GM19324 (cell line): ENCODE measurements at regions not wholly inside any gene's neighbourhood (a gene's known extent, or its start where the extent isn't known, plus 50 kb on each side); places are given as distances from the start of the nearest gene placed in this dataset.
A peak's percentile ranks its signal among the peaks of the same experiment; 100 is the strongest.

Experiments
- ATAC-seq: cut with Tn5 transposase; IDR thresholded peaks from one replicate; pipeline ENCODE4 v1.9.1; 2021; ENCODE audit warnings: mild to moderate bottlenecking, moderate library complexity; ENCODE audit not compliant: unreplicated experiment, low FRiP score

DNA sequence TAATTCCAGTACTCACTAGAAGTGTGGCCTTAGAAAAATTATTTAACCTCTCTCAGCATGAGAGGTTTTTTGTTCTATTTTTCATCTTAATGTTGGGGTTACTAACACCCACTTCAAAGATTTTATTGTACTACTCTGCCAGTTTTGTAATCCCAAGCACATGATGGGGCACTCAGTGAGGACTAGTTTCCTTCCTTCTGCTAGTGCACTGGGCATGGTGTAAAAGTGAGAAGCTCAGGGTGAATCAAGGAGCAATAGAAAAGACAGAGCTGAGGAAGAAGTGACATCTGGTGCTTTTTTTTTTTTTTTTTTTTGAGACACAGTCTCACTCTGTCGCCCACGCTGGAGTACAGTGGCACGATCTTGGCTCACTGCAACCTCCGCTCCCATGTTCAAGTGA, 439.4 kb upstream of the ARID1B start:
- no peak for ATAC-seq

DNA sequence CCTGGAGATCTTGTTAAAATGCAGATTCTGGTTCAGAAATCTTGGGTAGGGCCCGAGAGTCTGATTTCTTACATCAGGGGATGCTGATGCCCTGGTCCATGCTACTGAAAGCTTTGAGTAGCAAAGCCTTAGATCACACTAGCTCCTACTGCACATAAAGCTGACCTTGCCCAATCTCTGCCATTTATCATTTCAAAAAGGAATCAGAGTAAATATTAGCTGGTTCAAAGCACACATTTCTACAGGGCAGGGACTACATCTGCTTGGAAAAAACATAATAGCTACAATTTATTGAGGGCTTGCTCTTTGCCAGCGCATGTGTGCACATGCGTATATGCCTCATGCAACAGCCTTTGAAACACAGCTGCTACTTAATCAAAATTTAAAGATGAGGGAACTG, 440.4 kb upstream of the ARID1B start:
- no peak for ATAC-seq

DNA sequence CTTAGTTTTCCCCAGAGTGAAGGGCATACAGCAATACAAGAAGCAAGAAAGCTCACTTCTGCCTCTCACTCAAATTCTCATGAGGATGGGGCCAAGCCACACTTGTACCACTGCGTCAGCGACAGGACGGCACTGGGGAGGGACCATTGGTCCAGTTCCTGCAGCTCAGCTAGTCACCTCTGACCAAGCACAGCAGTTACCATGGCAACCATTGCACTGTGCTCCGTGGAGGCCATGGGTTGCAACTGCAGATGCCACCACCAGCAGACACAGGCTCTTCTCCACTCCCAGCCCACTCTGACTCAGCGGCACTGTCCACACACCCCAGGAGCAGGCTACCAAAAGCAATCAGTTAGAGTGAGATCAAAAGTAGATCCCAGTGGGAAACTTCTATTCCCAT, 441.1 kb upstream of the ARID1B start:
- no peak for ATAC-seq

DNA sequence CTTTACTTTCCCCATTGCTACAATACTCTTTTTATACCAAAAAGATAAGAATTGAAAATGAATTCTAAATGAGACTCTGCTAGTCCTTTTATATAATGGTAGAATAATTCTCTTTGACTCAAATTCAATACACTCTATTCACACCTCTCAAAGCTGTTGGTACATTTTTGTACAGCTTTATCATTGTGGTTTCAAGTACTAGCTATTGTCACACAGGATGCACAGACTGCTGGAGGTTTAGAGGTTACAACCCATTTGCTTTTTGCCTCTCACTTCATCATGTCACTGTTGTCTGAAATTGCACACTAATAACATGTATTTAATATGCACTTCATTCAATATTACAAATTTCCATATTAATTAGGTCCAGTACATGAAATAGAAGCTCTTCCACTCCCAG, 442.2 kb upstream of the ARID1B start:
- no peak for ATAC-seq

DNA sequence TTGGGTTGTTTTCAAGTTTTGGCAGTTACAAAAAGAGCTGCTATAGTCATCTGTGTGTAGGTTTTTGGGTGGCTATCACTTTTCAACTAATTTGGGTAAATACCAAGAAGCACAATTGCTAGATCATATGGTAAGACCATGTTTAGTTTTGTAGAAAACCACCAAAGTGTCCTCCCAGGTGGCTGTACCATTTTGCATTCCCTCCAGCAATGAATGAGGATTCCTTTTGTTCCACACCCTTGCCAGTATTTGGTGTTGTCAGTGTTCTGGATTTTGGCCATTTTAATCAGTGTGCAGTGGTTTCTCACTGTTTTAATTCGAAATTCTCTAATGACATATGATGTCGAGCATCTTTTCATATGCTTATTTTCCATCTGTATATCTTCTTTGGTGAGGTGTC, 457.5 kb upstream of the ARID1B start:
- ATAC-seq: no peak

DNA sequence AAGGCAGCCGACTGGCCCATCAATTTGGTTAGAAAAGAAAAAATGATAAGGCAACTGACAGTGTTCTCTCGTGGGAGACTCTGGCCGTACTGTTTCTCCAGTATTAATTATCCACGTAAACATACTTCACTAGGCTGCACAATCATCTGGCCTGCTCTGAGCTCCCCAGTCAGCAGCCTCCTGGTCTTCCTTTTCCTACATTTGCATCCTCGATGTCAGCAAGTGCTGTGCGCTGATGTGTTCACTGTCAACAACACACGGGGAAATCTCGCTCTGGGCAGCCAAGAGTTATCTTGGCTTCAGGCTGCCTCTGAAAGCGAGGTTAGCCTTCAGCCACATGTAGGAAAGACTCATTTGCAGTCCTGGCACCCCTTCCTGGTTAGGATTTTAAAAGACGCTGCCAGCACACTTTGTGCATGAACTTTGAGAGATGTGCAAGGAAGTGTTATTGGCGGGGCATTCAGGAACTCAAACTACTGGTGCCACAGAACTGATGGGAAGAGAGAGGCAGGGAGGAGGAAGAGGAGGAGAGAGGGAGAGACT, 460.5 kb upstream of the ARID1B start:
- no peak for ATAC-seq

DNA sequence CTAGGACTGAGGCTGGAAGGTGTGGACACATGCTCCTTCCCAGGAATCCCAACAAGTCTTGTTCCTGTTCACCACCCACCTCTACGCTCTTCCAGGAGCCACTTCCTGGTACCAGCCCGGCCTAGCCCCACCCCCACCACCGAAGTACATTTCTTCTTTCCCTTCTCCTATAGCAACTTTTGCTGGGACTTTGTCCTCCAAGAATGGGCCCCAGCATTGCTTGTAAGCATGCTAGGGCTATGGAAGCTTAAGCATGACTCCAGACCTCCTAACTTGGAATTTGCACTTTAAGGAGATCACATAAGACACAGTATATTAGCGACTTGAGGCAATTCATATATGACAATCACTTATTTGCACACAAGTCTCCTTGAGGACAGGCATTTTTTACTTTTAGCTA, 462.0 kb upstream of the ARID1B start:
- no peak for ATAC-seq

DNA sequence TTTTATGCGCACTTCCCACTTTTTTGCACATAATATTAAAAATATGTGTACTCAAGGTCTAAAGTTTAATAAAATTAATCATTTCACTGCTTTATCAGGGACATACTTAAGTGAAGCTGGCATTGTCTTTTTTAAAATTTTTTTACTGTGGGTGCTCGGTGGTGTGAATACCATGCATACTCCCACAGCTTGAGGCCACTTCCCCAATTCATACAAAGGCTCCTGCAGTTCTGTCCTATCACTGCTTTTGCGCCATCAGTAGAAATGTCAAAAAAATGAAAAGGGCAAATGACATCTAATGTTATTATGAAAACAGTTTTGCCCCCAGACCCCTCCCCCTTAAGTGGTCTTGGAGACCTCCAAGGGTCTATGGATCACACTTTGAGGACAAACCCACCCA, 464.1 kb upstream of the ARID1B start:
- no peak for ATAC-seq

DNA sequence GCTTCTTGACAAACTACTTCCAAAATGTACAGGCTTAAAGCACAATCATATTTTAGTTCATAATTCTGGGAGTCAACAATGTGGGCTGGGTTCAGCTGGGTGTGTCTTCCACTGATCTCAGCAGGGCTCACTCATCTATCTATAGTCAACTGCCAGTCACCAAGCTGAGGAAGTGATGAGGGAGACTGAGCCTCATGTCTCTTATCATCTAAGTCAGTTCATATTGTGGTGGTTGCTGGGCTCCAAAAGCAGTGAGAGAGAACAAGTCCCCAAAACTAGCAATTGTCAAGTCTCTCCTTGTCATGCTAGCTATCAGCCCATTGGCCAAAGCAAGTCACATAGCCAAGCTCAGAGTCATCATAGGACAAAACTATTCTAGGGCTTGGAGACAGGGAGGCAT, 465.9 kb upstream of the ARID1B start:
- ATAC-seq: no peak

DNA sequence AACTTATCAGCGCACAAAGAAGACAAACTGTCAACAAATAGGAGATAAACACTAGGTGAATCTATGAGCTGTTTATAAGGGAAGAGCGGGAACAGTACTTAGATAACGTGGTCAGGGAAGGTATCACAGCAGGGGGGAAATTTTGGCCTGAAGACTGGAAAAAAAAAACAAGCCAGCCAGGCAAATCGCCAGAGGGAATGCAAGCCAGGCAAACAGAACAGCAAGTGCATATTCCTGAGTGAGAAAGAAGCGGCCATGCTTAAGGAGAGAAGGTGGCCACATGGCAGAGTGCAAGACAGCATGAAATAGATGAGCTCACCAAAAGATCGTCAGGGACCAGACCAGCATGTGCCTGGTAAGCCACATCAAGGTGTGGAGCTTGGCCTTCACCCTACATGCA, 466.5 kb upstream of the ARID1B start:
- no peak for ATAC-seq

DNA sequence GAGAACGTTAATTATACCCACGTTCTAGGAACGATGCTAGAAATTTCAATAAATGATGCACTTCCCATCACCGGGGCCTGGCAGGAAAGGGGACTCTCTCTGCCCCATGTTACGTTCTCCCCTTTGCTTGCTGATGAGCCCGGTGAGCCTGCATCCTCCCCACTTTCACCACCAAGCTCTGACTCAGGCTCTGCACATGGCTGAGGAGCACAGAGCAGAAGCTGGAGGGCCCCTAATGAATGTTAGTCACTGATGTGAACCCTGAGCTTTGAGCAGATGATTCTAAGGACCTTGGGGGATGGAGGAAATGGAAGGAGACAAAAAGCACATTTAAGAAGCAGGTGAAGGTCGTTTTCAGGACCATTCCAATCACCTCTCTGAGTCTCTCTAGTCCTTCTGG, 468.2 kb upstream of the ARID1B start:
- ATAC-seq: no peak

DNA sequence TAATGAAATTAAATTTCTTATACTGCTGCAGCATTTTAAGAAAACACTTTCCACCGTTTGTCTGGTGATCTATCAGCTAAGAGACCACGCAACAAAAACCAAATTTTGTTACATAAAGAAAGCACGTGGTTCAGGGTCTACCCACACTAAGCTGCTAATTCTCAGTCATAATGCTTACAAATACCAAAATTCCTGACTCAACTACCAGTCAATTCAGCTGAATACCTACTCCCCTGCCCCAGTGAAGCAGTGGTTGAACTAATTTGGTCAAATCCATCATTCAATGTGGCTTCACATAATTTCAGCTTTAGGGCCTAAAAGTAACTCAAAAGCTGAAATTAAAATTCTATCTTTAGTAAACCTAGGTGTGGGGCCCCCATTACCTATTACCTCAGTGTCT, 468.6 kb upstream of the ARID1B start:
- no peak for ATAC-seq

DNA sequence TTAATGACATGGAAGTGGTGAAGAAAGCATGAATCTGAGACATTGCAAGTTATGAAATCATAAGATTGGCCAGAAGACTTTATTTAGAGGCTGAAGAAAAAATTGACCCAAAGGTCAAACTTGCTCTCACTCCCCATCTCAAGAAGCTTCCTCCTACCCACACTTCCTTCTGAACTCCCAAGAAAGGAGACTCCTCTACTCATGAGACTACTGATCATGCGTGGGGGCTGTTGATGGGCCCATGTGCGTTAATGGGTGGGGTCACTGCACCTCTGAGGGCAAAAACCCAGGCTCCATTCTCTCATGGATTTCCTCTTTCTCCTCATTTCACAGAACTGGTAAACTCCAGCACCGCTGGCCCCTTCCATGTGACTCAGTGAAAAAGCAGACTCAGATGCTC, 470.6 kb upstream of the ARID1B start:
- no peak for ATAC-seq

DNA sequence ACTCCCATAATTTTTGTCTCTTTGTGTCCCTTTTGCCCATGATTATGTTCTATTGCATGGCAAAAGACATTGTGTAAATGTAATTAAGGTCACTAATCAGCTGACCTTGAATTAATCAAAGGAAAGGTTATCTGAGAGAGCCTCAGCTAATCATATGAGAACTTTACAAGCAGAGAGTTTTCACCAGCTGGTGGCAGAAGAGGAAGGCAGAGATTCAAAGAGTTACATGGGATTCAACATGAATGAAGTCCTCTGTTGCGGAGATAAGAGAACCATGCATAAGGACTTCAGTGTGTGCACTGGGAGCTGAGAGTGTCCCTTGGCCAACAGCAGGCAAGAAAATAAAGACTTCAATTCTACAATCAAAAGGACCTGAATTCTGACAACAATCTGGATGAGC, 494.1 kb upstream of the ARID1B start:
- no peak for ATAC-seq

DNA sequence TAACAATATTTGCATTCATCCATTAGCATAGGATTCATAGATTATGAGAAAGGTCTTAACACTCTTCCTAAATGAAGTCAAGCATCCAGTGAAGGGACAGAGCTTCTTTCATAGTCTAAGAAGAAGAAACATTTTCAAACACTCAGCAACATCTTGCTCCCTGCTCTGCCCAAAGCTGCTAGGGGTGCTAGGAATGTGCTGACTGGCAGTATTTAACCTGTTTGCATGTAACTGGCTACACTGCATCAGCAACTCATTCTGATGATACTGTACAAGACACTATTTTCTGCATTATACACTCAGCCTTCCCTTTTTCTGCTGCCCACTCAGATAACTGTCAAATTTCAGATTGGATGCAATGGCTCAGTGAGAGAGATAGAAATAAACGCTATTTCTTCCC, 495.1 kb upstream of the ARID1B start:
- ATAC-seq: no peak

DNA sequence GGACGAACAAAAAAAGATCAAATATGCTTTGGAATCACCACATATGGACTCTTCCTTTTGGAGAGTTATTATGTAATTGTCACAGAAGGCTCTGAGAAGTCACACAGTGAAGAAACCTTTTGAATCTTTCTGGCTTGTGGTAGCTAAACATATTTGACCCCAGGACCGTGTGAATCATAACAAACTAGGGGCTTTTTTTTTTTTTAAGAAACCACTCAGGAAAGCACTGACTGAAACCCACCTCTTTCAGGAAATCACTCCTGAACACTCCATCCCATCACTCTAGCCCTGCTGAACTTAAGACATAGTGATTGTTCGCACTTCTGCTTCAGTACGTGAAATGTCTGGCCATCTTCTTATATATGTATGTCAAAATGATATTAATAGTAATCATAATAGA, 495.9 kb upstream of the ARID1B start:
- no peak for ATAC-seq

DNA sequence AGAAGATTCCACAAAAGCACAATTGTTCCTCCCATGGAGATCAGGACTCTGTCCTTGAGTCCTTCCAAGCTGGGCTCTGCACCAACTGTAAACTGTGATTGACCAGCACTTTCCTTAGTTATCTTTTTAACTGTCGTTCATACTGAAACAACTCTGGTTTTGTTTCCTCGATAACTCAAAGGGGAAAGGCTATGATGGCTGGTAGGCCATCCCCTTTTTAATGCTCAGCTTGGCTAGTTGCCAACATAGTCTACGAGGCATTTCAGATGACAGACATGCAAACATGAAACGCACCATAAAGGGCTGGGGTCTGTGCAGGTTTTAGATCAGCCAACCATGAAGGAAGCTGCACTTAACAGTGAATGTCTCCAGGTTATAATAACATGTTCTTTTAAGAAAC, 497.1 kb upstream of the ARID1B start:
- ATAC-seq: no peak

DNA sequence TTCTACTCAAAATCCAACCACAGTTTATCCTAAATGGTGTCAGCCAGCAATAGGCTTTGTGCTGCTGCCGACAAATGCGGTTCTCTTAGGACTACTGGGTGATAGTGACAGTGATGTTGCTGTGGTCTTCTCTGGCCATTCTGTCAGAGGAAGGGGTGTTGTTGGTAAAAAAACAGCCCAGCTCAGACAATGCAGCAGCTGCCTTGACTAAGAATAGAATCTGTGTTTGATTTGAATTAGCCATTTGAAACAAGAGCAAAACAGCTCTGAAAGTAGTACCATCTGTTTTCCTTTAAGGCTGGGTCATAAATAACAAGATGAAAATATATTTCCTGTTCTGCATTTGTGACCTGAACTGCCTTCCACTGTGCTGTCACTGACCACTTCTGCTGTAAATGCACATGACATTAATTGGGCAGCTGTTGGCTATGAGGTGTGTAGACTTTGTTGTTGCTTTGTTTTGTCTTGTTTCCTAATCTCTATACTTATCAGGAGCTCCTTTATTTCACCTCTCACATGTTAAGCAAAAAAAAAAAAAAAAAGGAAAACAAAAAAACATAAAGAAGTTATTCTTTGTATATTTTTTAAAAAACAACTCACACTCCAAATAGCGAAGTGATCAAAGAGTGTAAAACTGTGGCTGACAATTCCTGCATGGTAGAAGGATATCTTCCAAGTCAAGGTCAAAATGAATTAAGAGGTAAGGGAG, 497.8 kb upstream of the ARID1B start:
- ATAC-seq: peak; percentile 78

DNA sequence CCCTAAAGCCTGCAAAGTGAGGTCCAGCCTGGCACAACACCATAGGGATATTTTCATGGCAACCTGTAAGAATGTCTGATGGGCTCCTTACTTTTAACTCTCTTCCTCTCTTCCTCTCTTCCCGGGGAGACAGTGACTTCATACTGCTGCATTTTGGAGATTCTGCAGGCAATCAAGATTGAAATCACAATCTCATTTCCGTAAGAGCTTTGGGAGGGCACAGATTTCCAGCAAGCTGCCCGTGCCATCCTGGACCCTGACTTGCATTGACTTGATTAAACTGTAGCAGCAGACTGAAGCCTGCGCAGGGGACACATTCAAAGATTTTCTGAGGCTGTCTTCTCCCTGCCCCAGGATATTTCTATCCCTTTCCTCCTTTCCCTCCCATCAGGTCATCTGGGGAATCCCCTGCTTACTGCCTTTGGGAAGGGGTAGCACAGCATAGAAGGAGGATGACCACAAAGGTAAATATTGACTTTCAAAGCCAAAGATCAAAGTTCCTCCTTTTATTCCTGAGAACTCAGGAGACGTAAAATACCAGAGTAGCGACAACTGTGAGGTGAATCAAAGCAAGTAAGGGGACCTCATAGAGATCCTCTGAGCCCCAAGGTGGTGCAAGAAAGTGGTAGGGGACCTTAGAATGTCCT, 504.0 kb upstream of the ARID1B start:
- no peak for ATAC-seq

DNA sequence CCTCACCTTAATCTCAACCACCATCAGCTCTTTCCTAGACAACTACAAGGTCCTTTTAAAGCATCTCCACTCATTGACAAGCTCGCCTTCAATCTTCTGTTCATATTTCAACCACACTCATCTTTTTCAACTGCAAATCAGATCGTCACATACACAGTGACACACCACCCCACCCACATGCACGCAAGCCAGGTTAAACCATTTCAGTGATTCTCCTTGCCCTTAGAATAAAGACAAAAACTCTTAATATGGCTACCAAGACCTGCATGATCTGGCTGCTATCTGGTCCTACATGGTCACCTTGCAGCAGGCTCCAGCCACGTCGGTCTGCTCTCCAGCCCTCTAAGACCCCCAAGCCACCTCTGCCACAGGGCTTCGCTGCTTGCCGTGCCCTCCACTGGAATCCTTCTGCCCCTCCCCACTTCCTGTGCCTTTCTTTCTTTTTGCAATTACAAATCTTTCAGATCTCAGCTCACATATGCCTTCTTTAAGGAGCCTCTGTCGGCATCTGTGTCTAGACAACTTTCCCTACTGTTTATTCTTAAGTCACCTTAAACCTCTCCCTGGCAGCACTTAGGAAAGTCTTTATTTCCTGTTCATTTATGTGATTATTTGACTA, 507.3 kb upstream of the ARID1B start:
- ATAC-seq: no peak

DNA sequence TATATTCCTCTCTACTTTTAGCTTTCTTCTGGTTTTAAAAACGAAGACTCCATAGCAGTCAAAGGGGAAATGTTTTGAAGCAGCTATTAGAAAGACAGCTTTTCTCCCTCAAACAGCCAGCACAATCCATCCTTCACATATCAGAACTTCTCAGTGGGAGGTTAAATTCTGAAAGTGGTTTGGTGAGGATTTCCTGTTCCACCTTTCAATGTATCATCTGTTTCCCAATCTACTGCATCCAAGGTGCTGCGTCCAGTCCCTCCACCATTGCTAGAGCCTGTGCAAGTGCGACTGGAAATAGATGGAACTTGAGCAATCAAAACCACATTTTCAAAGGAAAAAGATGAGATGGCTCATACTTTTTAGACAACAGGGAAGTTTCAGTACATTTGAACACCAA, 508.3 kb upstream of the ARID1B start:
- ATAC-seq: no peak

DNA sequence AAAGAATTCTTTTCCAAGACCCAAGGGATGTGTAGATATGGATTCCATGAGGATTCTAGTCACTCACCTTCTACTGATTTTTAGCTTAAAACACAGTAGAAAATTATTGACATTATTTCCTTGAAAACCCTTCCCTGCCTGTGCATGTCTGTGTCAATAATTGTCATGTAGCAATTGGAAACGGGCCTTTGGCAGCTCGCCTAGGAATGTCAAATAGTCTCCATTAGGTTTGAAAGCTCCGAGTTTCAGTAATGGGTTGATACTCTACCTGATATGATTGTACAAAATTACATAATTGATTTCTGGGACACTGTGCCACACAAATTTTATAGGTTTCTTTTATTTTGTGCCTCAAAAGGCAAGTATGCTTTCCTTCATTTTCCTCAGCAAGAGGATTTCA, 515.2 kb upstream of the ARID1B start:
- no peak for ATAC-seq
